IPS DF 4.7 (cell line): ENCODE measurements at regions not wholly inside any gene's neighbourhood (a gene's known extent, or its start where the extent isn't known, plus 50 kb on each side); places are given as distances from the start of the nearest gene placed in this dataset.
A peak's percentile ranks its signal among the peaks of the same experiment; 100 is the strongest.
"Not testable (repeated sequence)": the region's sequence is repeated elsewhere in the genome, so short reads cannot be mapped to it uniquely, and the experiment has no call there.

ENCODE experiments used
- DNase-seq: peaks from one replicate; pipeline ENCODE4 v3.0.0-alpha.2; 2013; ENCODE audit warnings: low spot score; ENCODE audit errors: extremely low read depth

DNA sequence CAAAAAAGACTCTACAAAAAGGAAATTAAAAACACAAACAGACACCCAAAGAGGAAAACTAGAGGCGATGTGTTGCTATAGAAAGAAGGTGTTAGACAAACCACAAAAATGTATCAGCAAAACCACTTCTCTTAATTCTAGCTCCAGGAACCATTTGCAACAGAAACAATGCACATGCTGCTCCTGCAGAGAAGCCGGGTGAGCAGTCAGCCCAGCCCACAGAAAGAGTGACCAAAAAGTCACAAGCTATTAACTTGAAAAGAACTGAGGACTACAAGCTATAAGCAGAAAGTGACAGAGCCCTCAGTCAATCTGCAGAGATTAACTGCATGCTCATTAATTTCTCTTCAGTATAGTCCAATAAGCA lies 96.2 kb upstream of the KLHL13 start:
- no peak for DNase-seq

DNA sequence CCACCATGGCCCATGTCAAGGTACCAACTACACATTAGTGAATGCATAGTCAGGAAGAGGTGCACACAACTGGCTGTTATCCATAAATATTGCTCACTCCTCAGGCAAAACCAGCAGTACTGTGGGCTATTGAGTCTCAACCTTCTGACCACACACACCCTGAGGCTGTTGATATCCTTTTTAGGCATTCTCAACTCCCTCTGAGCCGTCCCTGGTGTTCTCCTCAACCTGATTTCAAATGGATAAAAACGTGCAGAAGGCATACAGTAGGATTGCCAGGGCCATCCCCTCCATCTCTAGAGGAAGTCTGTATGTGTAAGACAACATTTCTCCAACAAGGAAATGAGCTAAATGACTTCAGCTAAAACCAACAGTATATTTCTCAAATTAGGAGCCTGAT lies 98.7 kb upstream of the KLHL13 start:
- DNase-seq: no peak

DNA sequence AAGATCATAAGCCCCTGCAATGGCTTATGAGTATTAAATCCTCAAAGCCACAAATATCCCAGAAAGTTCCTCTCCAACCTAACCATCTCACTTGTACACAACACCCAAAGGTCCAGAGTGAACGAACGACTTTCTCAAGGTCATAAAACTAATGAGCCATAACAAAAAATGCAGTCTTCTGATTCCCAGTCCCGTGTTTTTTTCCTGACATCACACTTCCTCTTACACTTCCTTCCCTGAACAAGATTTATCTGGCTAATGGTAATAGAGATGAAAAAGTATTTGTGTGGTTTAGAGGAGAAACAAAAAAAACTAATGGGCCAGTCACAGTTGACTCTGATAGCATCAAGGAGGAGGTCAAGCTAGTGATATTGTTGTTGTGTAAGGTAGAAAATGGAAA lies 99.5 kb upstream of the KLHL13 start:
- DNase-seq: no peak

DNA sequence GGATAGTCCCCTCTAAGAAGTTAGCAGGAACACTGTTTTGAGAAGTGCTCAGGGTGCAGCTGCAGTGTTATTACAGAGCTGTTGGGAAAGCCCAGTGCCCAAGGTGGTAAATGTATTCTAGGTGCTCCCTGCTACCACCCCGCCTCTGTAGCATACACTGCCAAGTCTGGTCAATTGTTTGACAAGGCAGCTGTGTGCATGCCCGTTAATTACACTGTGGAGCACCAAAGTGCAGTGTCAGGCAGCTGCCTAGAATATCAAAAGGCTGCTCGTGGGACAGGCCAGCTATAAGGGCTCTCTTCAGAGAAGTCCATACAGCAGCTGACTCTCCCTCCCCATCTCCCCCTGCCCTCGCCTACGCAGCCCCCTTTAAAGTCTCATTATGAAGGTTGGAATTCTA lies 99.9 kb upstream of the KLHL13 start:
- DNase-seq: no peak

DNA sequence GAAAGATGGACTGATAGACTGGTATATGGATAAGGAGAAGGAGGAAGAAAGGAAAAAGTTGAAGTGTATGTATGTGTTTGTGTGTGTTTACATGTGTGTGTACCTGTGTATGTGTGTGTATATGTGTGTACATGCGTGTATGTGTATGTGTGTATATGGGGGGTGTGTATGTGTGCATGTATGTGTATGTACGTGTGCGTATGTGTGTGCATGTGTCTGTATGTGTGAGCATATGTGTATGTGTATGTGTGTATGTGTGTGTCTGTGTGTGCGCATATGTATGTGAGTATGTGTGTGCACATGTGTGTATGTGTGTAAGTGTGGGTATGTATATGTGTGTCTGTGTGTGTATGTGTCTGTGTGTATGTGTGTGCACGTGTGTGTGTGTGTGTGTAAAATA lies 101.5 kb upstream of the KLHL13 start:
- no peak for DNase-seq

DNA sequence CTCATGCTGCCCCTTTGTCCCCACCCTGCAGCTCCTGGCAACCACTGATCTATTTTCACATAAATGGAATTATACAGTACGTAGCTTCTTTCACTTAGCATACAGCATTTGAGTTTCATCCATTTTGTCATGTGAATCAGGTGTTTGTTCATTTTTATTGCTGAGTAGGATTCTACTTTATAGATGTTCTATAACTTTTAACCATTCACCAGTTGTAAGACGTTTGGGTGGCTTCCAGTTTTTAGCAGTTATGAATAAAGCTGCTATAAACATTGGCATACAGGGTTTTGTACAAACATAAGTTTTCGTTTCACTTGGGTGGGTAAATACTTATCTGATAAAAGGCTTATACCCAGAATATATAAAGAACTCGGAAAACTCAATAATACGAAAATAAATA lies 102.3 kb upstream of the KLHL13 start:
- no peak for DNase-seq

DNA sequence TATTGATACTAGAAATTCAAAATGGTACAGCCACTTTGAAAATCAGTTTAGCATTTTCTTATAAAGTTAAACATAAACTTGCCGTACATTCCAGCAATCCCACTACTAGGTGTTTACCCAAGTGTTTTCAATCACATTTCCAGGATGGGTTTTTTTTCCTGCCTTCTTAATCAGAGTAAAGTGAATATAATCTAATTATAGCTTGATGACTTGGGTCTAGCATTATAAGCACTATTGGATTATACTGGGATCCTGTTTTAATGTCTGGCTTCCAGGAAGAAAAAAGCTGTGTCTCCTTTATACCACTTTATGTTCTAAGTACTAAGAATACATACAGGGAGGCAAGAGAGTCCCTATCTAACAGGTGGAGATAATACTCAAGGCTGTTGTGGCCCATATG lies 103.3 kb upstream of the KLHL13 start:
- no peak for DNase-seq

DNA sequence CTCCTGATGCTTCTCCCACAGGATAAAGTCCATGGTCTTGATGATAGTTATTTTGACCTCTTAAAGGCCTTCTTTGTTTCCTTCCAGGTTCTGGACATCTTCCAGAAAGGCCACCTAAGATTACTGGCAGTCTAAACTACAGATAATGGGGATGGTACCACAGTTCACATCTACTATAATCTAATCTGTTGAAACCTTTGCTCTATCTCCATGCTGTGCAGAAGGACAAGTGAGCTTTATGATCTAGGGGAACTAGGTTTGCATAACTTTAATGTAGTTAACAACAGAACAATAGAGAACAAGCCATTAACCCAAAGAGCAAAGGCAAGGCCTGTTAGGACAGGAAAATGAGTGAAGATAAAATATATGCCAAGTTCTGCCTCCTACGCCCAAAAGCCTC lies 103.9 kb upstream of the KLHL13 start:
- no peak for DNase-seq

DNA sequence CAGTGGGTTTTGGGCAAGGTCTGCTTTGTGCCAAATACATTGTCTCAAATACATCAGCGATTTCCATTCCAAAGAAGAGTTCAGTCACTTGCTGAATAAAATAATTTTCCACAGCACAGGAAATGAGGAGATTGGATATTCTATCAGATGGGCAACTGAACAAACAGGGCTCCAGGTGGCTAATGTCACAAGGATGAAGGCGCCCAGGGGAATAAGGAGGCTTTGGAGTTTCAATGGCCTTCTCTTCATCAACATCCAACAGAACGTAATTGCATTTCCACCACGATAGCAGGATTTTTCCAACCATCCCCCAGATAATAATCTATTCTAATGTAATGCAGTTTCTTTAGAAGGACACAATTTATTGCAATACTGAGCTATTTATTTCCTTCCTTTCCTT lies 104.7 kb upstream of the KLHL13 start:
- no peak for DNase-seq

DNA sequence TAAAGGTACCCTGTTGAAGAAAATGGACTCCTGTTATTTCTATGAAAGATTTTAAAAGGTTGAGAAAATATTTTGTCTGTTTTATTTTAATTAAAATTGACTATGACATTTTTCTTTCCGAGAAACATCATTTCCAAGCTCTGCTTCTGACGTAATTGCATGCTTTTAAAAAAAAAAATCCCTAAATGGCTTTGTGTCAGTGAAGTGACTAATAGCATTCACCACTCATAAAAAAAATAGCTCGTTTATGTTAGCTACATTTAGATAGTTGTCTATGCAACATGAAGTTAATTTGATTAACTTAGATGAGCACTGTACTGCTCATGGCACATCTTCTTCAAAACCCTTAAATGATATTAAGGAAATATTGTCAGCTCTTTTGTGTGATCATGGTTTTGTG lies 105.1 kb upstream of the KLHL13 start:
- DNase-seq: no peak

DNA sequence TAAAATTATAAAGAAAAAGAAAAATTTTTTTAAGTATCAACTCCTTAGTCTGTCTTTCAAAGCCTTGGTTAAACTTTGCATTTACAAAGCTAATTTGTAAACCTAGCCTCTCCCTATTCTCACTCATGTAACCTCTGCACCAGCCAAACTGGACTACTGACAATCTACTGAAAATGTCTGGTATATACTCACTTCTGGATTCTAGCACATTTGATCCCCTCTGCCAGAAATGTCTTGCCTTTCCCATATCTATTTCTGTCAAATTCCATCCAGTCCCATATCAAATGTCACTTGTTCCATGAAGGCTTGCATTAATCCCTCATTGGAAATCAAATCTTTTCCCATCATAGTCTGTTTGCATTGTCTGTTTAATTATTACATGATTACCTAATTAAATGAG lies 105.8 kb upstream of the KLHL13 start:
- no peak for DNase-seq

DNA sequence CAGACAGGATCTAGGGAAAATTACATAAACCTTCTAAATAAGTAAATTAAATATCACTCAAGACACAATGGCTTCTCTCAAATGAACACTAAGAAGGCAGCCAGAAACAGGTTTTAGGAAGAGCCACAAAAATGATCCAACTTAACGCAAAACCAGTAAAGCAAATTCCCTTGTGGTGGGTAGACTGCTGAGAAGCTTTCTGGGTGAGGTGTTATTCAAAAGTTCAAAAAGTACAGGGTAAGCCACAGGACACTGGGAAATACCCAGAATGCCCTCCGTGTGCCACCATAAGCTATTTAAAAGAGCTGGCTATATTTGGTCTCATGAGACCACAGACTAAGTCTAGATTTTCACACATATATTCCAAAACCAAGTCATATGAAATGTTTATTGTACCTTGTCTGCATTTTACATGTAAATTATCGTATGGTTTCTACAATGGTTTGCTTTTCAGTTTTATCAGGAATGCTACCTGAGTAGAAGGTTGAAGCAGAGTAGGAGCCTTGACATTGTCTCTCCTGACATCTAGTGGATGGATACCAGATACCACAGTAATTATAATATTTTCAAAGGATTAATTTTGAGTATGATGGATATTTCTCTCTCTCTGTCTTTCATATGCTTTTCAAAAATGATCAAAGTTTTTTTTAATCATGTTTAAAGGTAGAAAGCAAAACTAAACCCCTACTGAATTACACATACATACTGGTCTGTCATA lies 109.3 kb upstream of the KLHL13 start:
- DNase-seq: no peak

DNA sequence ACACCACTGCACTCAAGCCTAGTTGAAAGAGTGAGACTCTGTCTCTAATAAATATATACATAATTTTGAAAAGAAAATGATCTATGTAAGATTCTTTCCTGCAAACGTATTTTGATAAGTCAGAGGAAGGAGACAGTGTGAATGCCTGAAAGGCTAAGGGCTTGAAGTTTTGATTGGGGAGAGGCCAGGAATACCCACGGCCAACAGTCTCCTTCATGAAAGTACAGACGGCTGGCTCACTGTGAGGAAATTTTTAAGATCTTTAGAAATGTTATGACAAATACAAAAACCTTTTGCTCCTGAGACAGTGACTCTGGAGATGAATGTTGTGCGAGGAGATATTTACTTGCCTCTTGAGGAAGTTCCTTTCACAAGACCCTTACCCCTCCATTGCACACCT lies 111.4 kb upstream of the KLHL13 start:
- DNase-seq: no peak

DNA sequence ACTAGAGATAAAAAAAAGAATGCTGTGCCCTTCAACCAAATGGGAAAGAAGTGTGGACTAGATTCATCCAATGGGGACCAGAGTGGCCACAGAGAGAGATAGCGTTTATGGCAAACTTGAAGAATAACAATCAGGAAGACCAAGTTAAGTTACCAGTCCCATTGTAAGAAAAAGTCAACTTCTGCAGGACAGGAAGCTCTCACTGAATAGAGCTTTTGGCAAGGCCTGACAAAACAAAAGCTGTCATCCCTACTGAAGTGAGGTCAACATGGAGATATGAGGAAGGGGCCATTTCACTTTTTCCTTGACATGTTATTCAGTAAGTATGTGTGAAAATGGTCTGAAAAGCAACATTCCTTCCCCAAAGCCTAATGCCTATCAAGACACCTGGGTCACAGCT lies 111.8 kb upstream of the KLHL13 start:
- DNase-seq: no peak

DNA sequence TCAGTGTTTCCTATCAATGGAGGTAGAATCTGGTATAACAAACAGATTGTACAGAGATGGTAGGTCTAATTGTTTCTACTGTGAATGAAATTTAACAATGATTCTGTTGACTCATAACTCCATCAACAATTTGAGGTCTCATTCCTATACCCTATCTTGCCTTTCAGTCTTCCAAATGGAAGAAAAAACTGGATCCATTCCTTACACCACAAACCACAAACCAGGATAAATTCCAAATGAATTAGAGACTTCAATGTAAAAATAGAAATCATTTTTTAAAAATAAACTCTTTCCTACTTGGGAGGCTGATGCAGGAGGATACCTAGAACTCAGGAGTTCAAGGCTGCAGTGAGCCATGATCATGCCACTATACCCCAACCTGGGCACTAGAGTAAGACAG lies 114.4 kb upstream of the WDR44 start:
- DNase-seq: no peak

DNA sequence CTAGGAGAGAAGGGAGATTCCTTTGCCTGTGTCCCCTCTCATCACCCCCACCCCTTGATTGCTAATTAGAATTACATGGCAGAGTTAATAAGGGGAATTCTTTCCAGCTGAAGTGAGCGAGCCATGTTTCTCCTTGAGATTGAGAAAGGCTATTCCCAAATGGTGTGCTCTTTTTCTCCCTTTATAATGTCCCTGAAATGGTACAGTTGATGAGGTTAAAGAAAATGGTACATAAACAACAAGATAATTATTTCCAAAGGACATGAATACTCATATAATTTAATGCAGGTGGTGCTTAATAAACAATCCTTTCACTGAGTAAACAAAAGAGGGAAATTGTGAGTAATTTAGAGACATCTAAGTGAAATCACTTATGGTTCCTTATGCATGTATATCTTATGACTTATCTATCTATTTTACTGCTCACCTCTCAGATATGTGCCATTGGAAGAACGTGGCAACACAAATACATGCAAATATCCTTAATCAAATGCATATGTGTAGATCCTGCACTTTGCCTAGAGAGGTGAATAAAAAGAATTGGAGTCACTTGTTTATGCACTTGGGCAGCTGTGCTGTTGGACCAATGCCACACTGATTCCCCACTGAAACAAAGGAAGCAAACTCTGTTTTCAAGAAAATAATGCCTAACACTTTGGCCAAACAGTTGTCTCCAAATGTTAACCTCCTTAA lies 106.6 kb upstream of the WDR44 start:
- DNase-seq: no peak

DNA sequence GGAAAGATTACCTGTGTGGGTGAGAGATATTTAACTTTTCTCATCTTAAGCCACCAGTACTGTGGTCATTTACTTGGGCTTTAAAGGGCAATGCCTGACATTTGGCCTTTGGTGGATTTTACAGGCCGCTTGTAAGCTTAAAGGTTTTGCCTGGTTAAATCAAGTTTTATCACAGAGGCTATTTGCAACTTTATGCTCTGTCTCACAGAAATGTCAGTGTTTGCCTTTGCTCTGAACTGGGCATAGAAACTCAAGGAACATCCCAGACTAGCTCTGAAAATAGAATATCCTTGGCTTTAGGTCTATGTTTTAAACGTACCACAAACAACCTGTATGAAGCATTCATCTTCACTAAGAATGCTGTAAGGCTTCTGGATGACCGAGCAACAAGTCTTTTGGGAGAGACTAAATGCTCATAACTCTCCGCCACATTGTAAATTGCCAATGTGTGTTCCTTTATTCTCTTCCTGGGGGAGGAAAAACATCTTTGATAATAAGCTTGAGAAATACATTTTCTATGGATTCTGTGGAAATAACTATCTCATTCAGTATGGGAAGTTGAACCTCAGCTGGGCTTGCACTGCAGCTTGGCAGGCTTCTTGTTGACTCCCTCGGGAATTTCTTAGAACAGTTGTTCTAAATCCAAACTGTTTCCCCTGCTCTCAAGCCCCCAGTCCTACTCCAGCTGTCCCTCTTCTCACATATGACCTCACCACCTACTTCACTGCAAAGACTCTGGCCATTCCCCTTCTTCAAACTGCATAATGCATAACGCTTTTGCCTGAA lies 105.8 kb upstream of the WDR44 start:
- DNase-seq: no peak

DNA sequence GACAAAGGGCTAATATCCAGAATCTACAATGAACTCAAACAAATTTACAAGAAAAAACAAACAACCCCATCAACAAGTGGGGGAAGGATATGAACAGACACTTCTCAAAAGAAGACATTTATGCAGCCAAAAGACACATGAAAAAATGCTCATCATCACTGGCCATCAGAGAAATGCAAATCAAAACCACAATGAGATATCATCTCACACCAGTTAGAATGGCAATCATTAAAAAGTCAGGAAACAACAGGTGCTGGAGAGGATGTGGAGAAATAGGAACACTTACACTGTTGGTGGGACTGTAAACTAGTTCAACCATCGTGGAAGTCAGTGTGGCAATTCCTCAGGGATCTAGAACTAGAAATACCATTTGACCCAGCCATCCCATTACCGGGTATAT lies 98.9 kb upstream of the WDR44 start:
- not testable (repeated sequence) for DNase-seq

DNA sequence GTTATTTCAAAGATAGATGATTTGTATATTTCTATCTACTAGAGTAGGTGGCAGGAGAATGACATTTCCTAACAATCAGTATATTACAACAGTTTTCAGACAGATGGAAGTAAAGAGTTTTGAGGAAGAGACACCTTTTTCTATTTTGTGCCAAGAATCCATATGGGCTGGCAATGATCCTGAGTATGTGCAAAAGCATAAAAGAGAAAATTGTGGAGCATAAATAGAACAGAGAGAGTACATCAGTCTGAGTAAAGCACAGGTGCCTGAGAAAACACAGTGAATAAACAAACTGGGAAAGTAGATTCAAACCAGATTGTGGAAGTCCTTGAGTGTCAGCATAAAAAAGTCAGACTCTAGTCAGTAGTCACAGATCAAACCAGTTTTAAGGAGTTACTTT lies 96.8 kb upstream of the WDR44 start:
- DNase-seq: no peak

DNA sequence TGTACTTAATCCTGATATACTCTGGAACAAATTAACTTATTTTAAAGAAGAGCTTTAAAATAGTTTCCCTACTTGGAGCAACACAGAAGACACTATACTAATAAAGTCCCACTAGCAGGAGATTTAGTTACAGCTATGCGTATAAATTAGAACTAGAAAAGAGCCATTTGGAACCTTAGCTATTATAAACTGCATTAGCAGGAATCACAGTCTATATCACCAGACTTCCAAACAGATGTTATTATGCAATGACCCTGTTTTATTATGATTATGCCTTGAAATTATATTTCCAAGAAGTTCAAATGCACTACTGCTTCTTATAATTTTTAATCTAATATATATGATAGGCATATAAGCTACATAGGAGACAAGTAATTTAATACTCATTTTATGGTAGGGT lies 95.5 kb upstream of the WDR44 start:
- DNase-seq: no peak

DNA sequence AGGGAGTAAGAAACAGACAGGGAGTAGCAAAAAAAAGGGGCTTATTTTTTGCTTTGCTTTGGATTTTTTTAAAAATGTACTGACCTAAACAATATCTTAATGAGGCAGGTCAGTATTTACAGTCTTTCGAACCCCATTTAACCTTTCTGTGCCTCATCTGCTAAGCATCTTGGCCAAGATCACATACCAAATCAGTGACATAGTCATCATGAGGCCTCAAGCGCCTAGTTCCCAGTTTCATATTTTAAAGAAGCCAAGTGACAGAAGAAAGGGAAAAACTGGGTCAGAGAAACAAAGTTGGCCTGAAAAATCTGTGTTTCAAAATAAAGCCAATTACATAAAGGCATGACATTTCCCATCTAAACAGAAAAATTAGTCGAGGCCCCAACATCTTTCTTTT lies 94.6 kb upstream of the WDR44 start:
- DNase-seq: no peak

DNA sequence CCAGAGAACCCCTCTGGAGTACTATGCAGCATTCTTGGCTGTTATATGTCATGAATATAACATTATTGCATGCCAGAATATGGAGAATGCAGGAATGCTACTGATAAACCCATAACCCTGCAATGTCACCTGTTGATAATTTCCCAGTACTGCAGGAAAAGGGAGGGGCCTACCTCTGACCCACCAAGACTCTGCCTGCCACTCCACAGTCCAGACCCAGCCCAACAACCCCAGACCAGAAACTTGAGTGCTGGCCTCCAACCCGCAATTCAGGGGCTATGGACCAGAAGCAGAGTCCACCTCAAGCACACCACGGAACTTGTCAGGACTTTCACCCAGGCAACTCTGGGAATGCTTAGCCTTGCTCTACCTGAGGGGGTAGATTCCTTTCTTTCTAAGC lies 92.9 kb upstream of the WDR44 start:
- no peak for DNase-seq

DNA sequence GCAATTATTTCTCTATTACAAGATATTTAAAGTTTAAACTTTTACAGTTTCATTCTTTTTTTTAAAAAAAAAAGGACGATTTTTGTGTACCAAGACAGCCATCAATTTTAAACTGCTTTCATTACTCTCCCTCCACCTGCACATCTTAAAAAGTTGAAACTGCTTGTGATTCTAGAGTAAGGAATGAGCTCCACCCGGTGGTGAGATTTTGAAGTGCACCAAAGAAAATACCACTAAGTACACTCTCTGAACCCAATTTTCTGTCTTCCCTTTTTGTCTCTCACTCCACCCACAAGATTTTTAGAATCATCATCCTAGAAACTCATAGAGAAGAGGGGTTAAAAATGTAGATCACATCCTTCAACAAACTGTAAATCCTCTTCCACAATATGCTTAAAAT lies 91.3 kb upstream of the WDR44 start:
- peak; percentile 5 for DNase-seq
